NCI-H345 treated with DMSO at 0.1 percent for 48 hours (cell line): ENCODE measurements at regions not wholly inside any gene's neighbourhood (a gene's known extent, or its start where the extent isn't known, plus 50 kb on each side); places are given as distances from the start of the nearest gene placed in this dataset.
"Not testable (repeated sequence)": the region's sequence is repeated elsewhere in the genome, so short reads cannot be mapped to it uniquely, and the experiment has no call there.

ENCODE experiments used
- DNase-seq: peaks from one replicate; lab custom pipeline; 2025; ENCODE audit not compliant: unreplicated experiment; lab: John Stamatoyannopoulos, UW

- DNase-seq: no peak
These were observed 69.7 kb downstream of the GLYATL1 start for GRCh38 chr11:59008947-59009346.

DNA sequence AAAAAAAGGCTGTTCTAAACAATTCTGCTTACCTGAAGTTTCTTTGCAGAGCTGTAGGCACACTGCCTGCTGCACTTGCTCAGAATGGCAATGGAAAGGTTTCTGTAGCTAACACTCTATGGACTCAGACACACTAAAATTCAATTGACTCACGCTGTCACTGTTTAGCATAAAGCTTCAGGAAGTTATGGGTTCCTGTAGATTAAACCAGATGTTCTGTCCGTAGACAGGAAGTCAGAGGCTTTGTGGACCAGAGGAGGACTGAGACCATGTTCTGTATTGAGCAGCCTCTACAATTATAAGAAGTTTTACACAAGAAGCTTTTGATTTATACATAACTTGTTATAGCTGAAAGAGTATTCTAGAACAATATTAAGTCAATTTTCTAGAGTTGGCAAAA lies 70.4 kb downstream of the GLYATL1 start:
- DNase-seq: no peak

DNA sequence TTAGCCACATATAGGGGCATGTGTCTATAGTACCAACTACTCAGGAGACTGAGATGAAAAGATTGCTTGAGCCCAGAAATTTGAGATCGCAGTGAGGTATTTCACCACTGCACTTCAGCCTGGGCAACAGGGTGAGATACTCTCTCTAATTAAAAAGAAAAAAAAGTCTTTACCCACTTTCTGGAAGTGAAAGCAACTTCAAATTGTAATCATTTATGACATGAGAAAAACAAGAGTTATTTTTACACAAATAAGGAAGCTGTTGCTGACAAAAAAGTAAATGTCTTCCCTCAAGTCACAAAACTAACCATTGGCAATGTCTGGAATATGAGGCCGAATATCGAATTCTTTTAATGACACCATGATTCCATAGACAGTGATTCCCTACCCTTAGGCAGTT lies 71.4 kb downstream of the GLYATL1 start:
- DNase-seq: no peak

DNA sequence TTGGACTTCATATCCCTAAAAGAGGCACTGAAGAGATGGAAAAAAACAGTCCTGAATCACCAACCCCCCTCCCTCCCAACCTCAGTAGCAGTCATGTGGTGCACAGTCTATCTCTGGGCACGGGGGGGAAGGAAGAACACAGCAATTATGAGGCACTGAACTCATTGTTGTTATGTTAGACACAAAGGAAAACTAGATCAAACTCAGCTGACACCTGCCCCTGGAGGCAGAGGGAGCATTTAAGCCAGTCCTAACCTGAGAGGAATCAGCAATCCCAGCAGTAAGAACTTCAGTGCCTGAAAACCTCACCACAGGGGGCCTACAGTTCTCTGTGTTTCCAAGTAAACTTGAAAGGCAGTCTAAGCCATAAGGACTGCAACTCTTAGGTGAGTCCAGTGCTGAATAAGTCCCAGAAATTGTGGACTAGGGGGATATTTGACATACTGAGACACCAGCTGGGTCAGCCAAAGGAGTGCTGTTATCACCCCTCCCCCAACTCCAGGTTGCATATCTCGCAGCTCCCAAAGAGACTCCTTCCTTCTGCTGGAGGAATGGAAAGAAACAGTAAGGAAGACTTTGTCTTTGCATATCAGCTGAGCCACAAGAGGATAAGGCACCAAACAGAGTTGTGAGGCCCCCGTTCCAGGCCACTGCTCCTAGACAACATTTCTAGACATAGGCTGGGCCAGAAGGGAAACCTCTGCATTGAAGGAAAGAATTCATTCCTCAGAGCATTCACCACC lies 72.5 kb downstream of the GLYATL1 start:
- DNase-seq: peak; percentile 24

GRCh38 chr11:59012398-59013265 lies 73.3 kb downstream of the GLYATL1 start:
- DNase-seq: no peak

DNA sequence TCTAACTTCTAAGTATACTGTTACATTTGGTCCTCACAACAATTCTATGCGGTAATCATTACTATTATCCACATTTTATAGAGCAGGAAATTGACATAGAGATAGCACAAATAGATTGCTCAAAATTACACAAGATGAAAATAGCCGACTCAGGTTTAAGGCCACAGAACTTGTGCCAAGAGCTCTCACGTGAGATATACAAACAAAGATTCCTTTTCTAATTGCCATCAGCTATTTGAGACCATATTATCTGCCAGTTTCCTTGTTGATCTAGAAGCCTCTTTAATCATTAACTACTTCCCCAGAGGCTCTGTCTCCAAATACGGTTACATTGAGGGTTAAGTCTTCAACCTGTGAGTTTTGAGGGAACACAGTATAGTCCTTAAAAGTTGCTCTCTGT lies 61.0 kb upstream of the GLYATL1B start:
- no peak for DNase-seq

- no peak for DNase-seq
These were observed 58.0 kb upstream of the GLYATL1B start for GRCh38 chr11:59028105-59028504.

DNA sequence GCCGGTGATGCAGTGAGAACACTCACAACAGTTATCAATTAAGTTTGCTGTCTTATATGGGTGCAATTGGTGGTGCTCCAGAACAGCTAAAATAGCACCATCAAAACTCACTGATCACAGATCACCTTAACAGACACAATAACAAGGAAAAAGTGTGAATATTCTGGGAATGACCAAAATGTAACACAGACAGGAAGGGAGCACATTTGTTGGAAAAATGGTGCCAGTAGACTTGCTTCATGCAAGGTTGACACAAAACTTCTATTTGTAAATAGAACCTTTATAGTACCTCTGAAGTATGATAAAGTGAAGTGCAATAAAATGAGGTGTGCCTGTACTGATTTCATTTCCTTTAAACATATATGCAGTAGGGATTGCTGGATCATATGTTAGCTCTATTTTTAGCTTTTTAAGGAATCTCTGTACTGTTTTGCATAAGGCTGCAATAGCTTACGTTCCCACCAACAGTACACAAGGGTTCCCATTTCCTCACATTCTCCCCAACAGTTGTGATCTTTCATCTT lies 56.7 kb upstream of the GLYATL1B start:
- no peak for DNase-seq

DNA sequence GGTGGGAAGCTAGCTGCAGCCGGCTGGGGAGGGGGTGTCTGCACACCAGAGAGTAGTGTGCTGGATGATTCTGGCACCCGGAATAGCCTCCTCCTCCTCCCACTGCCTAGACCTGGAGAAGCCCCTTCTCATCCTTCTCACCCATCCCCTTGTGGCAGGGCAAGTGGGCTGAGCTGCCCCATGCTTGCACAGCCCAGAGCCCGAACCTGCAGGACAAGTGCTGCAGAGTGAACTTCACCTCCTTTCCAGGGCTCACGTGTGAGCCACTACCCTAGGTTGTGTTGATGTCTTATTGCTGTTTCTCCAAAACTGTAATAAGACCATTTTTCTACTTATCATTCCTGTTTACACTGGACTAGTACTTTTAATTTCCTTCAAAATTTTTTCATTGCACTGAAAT lies 56.1 kb upstream of the GLYATL1B start:
- no peak for DNase-seq

DNA sequence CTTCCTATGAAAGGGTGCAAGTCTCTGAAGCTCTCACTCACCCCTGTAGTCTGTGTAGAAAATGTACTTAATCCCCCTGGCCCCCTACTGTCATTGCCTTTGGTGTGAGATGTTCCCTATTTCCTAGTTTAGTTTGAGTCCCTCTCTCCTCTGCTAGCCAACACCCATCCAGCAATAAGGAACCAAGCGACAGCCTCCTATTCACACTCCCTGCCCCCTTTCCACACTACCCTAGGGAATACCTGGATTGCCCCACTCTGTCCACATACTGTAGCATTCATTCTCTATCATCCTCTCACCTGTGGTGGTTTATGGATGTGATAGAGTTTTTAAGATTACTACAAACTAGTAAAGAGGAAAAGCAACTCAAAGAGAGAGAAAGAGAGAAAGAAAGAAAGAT lies 54.4 kb upstream of the GLYATL1B start:
- DNase-seq: not testable (repeated sequence)
